Stimulated activated CD8-positive, alpha-beta memory T cell treated with anti-CD3 and anti-CD28 coated beads, Interleukin-15, amount 100 ng/mL, for 48 hours (primary cell): ENCODE measurements at regions not wholly inside any gene's neighbourhood (a gene's known extent, or its start where the extent isn't known, plus 50 kb on each side); places are given as distances from the start of the nearest gene placed in this dataset.
"Not testable (repeated sequence)": the region's sequence is repeated elsewhere in the genome, so short reads cannot be mapped to it uniquely, and the experiment has no call there.

Source experiments
- DNase-seq, 2 donors: peaks; one replicate each; pipeline ENCODE4 v3.0.0-alpha.2; 2020; ENCODE audit warnings: low read depth in 2 of 2

DNA sequence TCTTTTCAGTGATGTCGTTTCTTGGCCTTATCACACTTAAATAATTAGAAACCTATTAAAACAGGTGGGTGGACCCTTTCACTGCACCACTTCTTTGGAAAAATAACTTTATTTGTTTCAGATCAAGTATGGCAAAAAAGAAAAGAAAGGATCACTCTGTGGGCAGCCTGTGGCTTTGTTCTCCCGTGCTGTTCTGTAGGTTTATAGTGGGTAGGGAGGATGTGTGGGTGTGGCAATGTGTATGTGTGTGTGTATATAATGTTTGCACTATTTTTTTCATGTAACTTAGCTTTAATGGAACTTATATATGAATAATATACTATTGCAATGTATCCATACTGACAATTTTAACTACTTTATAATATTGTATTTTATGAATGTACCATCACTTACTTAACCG, 85.9 kb downstream of the ACTBL2 start:
- DNase-seq = no peak

DNA sequence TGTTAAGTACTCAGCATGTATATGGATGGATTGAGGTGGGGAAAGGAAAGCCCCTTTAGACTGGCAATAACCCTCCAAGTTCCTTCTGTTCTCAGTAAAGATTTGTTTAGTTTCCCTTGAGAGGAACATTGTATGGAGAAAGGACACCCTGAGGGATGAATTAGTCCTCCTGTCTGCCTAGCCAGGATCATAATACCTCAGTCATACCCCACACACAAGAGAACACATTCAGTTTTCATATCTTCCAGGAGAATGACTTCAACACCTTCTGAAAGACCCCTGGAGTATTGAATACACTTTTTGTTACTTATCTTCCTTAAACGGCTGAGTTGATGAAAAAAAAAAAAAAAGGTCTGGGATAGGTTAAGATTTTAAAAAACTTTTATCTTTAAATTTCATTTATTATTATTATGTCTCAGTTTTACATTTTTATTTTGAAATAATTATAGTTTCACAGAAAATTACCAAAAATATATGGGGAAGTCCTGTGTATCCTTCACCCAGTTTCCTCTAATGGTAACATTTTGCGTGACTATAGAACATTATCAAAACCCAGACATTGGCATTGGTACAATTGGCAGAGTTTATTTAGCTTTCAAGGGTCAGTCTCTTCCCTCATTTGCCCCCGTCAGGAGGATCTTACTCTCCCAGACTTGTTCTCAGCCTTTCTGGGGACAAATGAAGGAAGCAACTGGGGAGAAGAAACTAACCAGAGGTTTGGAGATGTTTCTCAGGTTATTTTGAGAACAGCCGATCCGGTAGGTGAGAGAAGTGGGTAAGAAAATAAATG, 88.0 kb downstream of the ACTBL2 start:
- DNase-seq = no peak

DNA sequence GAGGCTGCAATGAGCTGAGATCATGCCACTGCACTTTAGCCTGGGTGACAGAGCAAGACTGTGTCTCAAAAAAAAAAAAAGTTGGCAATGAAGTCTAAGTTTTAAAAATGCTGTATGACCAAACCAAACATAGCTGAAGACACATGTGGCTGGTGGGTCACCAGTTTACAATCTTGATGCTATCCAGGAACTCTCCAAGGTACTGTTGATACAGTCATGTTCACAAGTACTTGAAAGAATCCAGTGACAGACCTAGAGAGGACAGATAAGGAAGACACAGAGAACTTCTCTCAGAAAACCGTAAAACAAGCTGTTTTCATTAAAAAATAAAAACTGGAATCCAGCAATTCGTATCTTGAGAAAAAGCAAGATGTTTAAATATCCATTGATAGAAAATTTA, 95.7 kb downstream of the ACTBL2 start:
- no peak for DNase-seq

DNA sequence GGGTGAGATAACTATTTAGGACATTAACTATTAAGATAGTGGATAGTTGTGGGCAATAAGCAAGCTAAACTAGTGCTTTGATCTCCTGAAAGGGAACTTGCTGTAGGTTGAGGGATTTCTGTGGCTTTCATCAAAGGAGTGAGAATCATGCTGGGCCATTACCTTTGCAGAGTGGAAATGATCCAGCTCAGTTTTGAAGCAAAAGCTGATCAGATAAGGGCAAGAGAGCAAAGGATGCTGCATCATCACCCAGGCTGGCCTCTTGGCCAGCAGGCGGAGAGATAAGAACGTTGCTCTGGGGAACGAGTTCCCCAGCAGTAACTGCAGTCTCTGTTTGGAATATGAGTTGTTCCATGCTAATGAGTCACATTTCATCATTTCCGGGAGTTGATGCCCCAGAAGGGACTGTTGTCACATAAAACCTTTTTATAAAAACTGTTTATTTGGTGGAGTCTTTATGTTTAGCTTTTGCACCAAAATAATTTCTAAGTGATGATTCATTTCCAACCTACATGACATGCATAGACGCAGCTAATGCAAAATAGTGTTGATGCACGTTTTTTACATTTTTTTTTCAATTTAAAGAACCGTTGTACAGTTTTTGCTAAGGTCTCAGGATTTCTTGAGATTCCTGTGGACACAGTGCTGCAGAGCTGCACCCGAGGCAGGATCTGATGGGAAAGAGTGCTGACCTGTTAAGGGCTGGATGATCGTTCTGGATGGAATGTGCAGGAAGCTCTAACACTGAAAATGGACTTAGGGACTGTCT, 99.3 kb downstream of the ACTBL2 start:
- peak in 1 of 2 donors; percentile 46 for DNase-seq

DNA sequence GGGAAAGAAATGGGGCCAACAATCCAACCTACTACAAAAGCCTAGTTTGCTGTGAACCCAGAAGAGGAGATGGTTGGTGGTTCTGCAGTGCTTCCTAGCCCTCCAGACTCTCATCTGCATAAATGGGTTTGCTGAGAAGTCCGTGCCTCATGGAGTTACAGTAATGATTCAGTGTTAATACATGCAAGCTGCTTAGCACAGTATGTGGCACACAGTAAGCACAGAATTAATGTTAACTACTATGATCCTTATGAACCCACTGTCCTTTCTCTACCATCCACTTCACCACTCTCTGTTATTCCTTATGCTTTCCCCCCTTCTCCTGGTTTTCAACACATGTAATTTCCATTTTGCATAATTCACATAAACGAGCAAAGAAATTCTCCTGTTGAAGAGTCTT, 100.0 kb downstream of the ACTBL2 start:
- no peak for DNase-seq

DNA sequence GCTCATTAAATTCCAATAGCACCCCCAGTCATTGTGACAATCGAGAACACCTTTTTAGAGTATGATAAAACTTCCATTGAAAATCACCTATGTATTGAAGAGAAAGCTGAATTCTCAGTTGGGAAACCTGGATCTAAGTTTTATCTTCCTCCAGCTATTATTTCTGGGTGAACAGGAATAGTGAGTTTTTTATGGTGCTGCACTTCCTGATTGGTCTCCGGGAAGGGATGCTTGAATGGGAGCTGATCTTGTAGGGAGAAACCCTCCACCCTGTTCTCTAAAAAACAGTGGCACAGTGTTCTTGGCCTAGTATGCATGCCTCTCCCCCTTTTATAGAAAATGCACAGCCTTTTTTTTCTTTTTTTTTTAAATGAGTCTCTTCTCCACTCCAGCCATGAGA, 112.2 kb downstream of the ACTBL2 start:
- no peak for DNase-seq

DNA sequence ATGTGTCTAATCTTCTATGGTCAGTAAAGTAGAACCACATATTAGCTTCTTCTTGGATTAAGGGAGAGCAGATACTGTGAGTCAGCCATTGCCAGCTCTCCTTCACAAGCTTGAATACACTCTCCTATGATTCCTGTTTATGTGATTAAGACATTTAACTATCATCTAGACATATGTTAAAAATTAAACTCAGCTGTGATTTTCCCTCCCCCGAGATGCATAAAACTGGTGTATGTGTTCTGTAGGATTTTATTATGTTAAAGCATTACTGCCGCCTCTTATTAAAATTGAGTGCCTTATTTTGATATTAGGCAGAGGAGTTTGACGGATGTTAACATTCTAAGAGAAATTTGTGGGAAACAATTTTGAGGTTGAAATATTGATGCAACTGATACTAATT, 114.6 kb downstream of the ACTBL2 start:
- DNase-seq = no peak

DNA sequence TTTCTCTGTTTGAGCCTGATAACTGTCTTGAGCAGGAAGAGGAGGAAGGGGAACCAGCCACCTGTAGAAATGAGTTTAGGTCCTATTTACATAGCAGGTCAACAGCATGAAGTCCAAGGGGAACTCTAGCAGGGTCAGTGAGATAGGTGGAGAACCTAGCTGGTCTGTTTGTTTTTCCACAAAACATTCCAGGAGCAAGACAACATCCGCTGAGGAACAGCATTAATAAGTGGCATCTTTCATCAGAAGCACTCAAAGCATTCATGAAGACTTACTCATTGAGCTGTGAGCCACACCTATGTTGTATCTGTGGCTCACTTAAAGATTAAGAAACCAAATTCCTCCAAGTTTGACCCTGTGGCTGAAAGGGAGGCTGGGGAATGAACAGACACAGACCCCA, 115.9 kb downstream of the ACTBL2 start:
- no peak for DNase-seq

DNA sequence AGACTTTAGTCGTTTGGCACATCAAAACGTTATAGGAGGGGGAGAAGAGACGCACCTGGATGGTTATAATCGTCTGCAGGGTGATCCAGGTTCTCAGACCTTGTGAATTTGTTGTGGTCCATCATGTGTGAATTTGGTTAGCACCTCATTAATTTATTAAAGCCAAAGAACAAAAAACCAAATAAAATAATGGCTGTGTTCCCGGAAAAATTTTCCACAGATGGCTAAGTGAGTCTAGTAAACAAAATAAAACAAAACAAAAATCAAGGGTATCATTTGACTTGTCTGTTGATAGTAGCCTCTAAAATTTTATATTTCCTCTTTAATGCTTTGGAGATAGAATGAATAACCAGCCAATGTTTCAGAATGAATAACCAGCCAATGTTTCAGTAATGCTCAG, 119.7 kb downstream of the ACTBL2 start:
- DNase-seq = no peak

DNA sequence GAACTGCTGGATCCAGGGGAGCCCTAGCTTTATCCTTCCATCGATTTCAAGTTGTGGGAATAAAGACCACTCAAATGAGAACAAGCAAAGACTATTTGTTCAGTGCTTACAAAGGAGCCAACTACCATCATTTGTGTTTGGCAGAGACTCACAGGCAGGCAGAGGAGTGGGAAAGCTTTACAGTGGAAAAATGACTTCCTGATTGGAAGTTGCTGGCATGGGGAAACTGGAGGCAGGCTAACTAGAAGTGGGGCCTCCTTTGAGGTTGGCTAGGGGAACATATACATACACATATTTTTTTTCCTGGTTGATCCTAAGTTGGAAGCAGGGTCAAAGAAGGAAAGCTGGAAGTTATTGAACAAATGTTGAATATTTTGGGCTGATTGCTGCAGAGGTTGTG, 121.7 kb downstream of the ACTBL2 start:
- DNase-seq = no peak

DNA sequence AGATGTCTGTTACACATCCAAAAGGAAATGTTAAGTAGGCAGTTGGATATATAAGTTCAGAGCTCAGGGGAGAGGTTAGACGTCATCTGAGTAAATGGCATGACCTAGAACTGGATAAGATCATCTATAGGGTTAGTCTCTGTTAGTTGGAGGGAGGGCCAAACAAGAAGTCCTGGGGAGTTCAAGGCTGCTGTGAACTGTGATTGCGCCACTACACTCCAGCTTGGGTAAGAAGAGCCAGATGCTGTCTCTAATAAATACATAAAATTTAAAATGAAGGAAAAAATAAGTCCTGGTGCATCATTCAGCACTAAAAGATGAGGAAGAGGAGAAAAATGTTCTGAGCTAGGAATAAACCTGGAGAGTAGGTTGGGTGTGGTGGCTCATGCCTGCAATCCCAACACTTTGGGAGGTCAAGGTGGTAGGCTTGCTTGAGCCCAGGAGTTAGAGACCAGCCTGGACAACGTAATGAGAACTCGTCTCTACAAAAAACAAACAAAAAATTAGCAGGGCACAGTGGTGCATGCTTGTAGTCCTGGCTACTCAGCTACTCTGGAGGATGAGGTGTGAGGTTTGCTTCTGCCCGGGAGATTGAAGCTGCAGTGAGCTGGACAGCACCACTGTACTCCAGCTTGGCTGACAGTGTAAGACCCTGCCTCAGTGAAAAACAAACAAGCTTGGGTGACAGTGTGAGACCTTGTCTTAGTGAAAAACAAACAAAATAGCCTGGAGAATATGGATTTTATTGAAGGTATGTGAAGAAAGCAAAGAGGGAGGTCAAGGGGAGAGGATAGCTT, 123.6 kb downstream of the ACTBL2 start:
- DNase-seq = no peak

DNA sequence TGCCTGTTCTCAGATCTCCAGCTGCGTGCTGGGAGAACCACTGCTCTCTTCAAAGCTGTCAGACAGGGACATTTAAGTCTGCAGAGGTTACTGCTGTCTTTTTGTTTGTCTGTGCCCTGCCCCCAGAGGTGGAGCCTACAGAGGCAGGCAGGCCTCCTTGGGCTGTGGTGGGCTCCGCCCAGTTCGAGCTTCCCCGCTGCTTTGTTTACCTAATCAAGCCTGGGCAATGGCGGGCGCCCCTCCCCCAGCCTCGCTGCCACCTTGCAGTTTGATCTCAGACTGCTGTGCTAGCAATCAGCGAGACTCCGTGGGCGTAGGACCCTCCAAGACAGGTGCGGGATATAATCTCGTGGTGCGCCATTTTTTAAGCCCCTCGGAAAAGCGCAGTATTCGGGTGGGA, 125.8 kb downstream of the ACTBL2 start:
- DNase-seq = not testable (repeated sequence)

DNA sequence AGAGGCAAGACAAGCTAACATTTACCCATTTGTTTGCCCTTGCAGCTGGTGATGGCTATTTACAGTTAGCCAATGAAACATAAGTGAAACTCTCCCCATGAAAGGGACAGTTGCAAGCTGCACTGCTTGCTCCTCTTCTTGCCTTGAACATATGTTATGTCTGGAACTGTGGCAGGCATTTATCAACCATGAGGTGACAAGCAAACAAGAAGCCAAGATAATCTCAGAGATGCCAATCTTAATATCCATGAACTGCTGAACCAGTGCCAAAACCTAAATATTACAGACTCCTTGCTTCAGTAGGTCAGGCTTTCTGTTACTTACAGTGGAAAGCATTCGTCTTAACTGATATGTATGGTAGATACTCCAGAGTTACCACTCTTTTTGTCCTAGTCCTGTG, 133.4 kb downstream of the ACTBL2 start:
- DNase-seq = no peak

DNA sequence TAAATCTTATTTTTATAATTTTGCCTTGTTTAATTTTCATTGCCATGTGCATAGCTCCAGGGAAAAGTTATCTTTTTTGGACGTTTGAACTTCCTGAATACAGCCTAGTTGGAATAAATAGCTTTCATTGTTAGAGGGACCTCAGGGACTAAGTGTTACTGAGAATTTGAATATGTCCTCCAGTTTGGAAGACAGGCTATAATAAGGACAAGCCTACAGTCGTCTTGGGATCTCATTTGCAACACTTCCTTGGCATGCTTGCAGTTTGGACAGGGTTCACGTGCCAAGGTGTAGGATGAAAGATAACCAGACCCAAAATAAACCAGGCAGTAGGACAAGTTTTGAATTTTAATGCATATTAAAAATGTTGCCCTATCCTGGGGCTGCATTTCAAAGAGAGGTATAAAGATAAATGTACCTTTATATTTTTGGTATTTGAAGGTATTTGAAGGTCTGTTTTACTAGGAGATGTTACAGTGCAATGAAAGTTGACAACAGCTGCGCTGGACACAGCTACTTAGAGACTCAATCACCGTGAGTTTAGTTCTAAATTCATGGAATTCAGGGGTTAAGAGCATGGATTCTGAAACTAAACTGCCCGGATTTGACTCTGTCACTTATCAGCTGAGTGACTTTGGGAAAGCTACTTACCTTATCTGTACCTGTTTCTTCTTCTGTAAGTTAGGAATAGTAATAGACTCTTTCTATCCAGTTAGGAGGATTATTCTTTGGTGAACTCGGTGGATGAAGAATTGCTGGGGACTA, 134.1 kb downstream of the ACTBL2 start:
- no peak for DNase-seq

DNA sequence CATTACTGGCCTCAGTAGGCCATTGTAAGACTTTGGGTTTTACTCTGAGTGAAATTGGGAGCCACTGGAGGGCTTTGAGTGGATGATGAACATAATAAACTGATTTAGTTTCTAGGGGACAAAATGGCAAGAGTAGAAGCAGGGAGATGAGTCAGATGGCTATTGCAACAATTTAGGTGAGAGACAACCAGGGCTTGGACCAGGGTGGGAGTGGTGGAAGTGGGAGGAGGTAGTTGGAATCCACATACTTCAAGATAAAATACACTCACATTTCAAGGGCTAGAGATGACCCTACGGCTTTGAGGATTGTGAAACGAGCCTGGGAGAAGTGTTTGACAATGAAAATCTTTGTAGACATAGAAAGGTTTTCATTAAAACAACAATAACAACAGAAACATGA, 136.3 kb downstream of the ACTBL2 start:
- DNase-seq = no peak

DNA sequence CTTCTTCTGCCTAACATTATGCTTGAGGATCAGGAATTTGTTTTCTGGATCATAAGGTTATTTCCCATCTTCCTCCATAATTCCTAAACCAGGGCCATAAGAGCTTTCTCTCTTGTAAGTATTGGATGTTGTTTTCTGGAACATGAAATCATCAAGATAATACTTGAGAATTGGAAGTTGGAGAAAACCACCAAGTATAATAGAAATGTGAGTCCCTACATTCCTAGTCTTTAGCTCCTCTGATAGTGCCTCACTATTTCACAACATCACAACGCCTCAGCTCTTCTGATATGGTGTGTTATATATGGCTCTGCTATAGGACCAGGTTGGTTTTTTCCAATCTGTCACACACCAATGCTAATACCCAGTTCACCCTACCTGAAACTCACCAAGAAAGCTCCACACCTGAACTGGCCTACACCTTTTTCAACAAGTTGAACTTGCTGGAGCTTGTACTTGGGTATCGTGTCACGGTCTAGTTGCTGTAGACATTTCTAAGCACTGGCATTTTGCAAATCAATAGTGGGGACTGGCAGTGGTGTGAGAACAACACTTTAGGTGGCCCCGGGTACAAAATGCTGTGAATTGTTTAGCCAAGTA, 141.1 kb downstream of the ACTBL2 start:
- no peak for DNase-seq

DNA sequence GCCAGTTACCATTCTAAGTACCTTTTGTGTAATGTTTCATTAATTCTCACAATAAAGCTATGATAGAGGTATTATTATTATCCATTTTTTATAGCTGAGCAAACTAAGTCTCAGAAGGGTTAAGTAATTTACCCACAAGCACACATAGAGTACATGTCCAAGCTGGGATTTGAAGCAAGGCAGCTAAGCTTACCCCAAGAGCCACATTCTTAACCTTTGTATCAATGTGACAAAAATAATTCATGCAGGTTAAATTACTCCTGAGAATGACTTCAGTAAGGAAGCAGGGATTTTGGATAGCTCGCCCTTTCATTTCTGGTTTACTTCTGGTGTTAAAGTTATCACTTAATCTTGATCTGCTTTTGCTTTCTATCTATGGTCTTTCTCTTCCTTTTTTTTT, 141.9 kb downstream of the ACTBL2 start:
- DNase-seq = no peak

DNA sequence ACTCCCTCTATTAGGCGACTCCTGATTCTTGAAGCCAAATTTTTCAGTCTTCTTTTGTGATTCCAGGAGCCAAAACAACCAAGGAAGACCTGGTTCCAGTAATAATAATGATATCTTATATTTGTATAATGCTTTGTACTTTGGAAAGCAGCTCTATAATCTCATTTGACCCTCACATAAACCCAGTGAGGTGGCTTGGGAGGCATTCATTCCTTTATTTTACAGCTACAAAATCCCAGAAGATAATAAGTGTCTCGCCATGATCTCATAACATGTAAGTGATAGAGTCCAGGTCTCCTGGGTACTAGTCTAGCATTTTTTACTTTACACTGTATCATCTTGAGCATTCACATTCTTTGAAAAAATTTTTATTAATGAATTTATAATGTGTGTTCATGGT, 143.1 kb downstream of the ACTBL2 start:
- DNase-seq = no peak

DNA sequence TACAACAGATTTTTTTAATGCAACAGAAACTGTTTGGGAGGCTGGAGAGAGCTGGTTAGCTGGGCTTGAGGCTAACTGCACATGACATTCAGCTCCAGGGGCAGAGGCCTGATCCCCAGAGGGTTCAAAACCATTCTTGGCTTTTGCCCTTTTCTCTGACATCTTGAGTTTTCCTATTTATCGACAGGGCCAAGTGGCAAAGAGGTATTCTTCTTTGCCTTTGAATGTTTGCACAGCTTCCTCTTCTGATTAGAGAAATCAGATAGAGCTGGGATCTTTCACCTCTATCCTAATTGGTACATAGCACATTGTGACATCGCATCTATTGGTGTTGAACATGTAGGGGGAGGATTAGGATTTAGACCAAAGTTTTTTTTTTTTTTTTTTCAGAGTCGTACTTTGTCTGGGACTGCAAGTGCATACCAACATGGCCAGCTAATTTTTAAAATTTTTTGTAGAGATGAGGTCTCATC, 143.7 kb downstream of the ACTBL2 start:
- no peak for DNase-seq

DNA sequence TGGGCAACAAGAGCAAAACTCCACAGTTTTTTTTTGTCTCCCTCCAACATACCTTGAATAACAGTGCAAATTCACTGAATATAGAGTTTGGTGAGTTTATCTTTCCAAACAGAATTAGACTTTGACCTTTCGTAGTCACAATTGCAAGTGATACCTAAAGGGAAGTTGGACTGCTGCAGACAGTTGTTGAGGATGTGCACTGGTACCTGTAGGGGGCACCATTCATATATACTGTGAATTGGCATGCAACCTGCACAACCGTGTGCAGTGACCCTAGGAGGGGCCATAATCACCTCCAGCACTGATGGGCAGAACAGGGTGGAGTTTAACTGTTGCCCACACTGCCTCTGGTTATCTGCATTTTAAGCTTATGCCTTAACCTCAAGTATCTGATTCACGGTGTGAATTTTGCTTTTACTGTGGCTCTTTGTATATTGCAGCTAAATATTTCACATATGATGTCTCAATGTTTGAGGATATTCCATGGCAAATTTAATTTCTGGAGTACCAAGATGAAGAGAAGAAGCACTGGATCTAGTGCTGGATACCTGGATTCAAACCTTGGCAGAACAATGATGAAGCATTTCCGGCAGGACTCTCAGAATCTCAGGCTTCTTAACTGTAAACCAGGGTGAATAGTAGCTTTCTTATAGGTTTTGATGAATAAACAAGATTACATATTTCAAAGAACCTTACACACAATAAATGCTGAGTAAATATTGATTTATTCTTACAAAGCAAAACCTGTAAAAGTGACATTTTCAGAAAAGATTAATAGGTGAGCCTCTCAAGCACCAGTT, 144.3 kb downstream of the ACTBL2 start:
- DNase-seq = no peak
